ENCODE measurements at regions not wholly inside any gene's neighbourhood (a gene's known extent, or its start where the extent isn't known, plus 50 kb on each side); places are given as distances from the start of the nearest gene placed in this dataset.

DNA sequence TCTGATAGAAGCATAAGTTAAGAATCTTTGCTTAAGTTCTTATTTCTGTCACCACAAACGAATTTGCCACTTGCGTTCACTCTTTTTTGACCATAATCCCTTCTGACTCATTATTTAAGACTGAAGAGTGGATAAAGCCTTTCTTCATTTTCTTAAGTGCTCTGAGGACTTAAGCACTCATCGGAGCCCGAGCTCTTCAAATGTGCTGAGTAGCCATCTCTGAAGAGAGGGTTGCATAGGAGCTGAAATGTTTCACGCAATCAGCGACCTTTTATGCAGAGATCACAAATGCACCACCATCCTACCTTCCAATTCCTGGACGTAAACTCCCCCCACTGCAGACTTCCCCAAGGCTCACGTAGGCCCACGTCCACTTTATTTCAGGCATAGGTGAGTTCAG lies 699.2 kb downstream of the IRX1 start:
- TF ChIP-seq GATA2 (IDR thresholded peaks at IDR 0.05; ENCODE audit: low read depth, low read length) (no peak), GATA3 (IDR thresholded peaks at IDR 0.05; ENCODE audit: low read depth, low read length) (no peak)
